H1 (cell line): ENCODE measurements at regions not wholly inside any gene's neighbourhood (a gene's known extent, or its start where the extent isn't known, plus 50 kb on each side); places are given as distances from the start of the nearest gene placed in this dataset.

Experiments used
- CTCF ChIA-PET: fragments of 300-600 bp; sonication (Branson Sonifier 250); formaldehyde crosslinking; loops from one replicate; lab custom pipeline; 2021; ENCODE audit not compliant: partially characterized antibody; lab: Charles Lee
- POLR2A ChIA-PET: fragments of 300-600 bp; sonication (Branson Sonifier 250); formaldehyde crosslinking; loops from one replicate; lab custom pipeline; 2021; ENCODE audit warnings: inconsistent platforms; ENCODE audit not compliant: partially characterized antibody; lab: Charles Lee
- DNase-seq, 2 experiments: peaks; one replicate each; pipeline versions ENCODE4 v3.0.0 to v3.0.0-alpha.2; 2010 to 2022; ENCODE audit warnings: low spot score in 2 of 2, low read depth in 1 of 2, mixed read lengths in 1 of 2
- FAIRE-seq: peaks from 2 replicates; lab custom pipeline; 2011; peaks lifted over from hg19 to GRCh38; lab: Jason Lieb, UNC
- H2AFZ ChIP-seq: 2 replicates; pipeline ENCODE4 v1.8.1; 2012; ENCODE audit warnings: low read length, inconsistent platforms
- H2AK5ac ChIP-seq: 2 replicates; pipeline ENCODE4 v1.6.1; 2013; ENCODE audit warnings: low read depth, low read length
- H2BK120ac ChIP-seq: replicated peaks from 2 replicates; pipeline ENCODE3; 2013; ENCODE audit warnings: low read depth, low read length, inconsistent platforms
- H2BK12ac ChIP-seq: 2 replicates; pipeline ENCODE4 v1.6.1; 2013; ENCODE audit warnings: low read depth, low read length
- H2BK15ac ChIP-seq: 2 replicates; pipeline ENCODE4 v1.6.1; 2013; ENCODE audit warnings: low read length
- H2BK20ac ChIP-seq: 2 replicates; pipeline ENCODE4 v1.6.1; 2013; ENCODE audit warnings: low read length
- H2BK5ac ChIP-seq: 2 replicates; pipeline ENCODE4 v1.6.1; 2013; ENCODE audit warnings: low read depth, low read length
- H3K14ac ChIP-seq: 2 replicates; pipeline ENCODE4 v1.6.1; 2013; ENCODE audit warnings: inconsistent platforms; ENCODE audit not compliant: insufficient read length
- H3K18ac ChIP-seq: 2 replicates; pipeline ENCODE4 v1.6.1; 2013; ENCODE audit warnings: low read length; ENCODE audit errors: extremely low read depth
- H3K23ac ChIP-seq: 2 replicates; pipeline ENCODE4 v1.6.1; 2013; ENCODE audit warnings: inconsistent platforms; ENCODE audit not compliant: insufficient read length
- H3K23me2 ChIP-seq: 2 replicates; pipeline ENCODE4 v1.6.1; 2013; ENCODE audit warnings: low read depth, low read length
- H3K27ac ChIP-seq: 2 replicates; pipeline ENCODE4 v1.6.1; 2011; ENCODE audit warnings: low read depth, low read length, inconsistent platforms
- H3K27me3 ChIP-seq, 4 experiments: replicated peaks in 1 of 4; 1 replicate in 1 of 4; 2 replicates in 3 of 4; pipeline versions ENCODE4 v1.6.1 to v1.8.1; 2011 to 2013; ENCODE audit warnings: low read length in 3 of 4, mild to moderate bottlenecking in 3 of 4, inconsistent platforms in 2 of 4, mixed read lengths in 2 of 4, moderate library complexity in 1 of 4; ENCODE audit not compliant: control insufficient read depth in 3 of 4, insufficient read depth in 3 of 4; ENCODE audit errors: extremely low read depth in 1 of 4
- H3K36me3 ChIP-seq, 4 experiments: 2 replicates each; pipeline versions ENCODE4 v1.6.1 to v1.8.1; 2011 to 2013; ENCODE audit warnings: mild to moderate bottlenecking in 4 of 4, low read length in 3 of 4, moderate library complexity in 2 of 4, control low read depth in 1 of 4, inconsistent platforms in 1 of 4; ENCODE audit not compliant: insufficient read depth in 4 of 4, control insufficient read depth in 2 of 4
- H3K4ac ChIP-seq: replicated peaks from 2 replicates; pipeline ENCODE3; 2013; ENCODE audit warnings: low read length, low read depth, mixed read lengths, inconsistent platforms; ENCODE audit not compliant: insufficient read length
- H3K4me1 ChIP-seq, 4 experiments: replicated peaks in 1 of 4; 1 replicate in 1 of 4; 2 replicates in 3 of 4; pipeline versions ENCODE4 v1.6.1 to v1.8.1; 2011 to 2013; ENCODE audit warnings: low read length in 3 of 4, inconsistent platforms in 2 of 4, mixed read lengths in 1 of 4; ENCODE audit not compliant: insufficient read depth in 4 of 4, control insufficient read depth in 3 of 4
- H3K4me2 ChIP-seq, 2 experiments: 2 replicates each; pipeline versions ENCODE4 v1.6.1 to v1.8.1; 2011 to 2013; ENCODE audit warnings: low read depth in 2 of 2, low read length in 2 of 2, control low read depth in 1 of 2, inconsistent platforms in 1 of 2, mild to moderate bottlenecking in 1 of 2; ENCODE audit not compliant: insufficient read depth in 1 of 2
- H3K4me3 ChIP-seq, 4 experiments: fragments of 200-600, 300-600 bp in 1 of 4; sonication (generic), shearing (Covaris generic), sonication (Bioruptor Twin) in 1 of 4; 2 replicates each; pipeline versions ENCODE4 v1.5.1 to v1.8.1; 2011 to 2016; ENCODE audit warnings: low read length in 4 of 4, low read depth in 3 of 4, control low read depth in 2 of 4, inconsistent platforms in 2 of 4, mild to moderate bottlenecking in 2 of 4, mixed read lengths in 1 of 4, moderate library complexity in 1 of 4; ENCODE audit not compliant: insufficient read depth in 2 of 4; ENCODE audit errors: extremely low read depth in 1 of 4
- H3K56ac ChIP-seq: replicated peaks from 2 replicates; pipeline ENCODE3; 2013; ENCODE audit warnings: low read depth, mild to moderate bottlenecking, mixed read lengths, low read length, inconsistent platforms; ENCODE audit not compliant: insufficient read length
- H3K79me1 ChIP-seq: 2 replicates; pipeline ENCODE4 v1.6.1; 2013; ENCODE audit warnings: low read depth, low read length, control low read depth
- H3K79me2 ChIP-seq, 2 experiments: 2 replicates each; pipeline versions ENCODE4 v1.6.1 to v1.8.1; 2012 to 2013; ENCODE audit warnings: low read length in 2 of 2, mild to moderate bottlenecking in 2 of 2, inconsistent platforms in 1 of 2; ENCODE audit not compliant: insufficient read depth in 2 of 2, control insufficient read depth in 1 of 2
- H3K9ac ChIP-seq, 4 experiments: replicated peaks in 1 of 4; 1 replicate in 1 of 4; 2 replicates in 3 of 4; pipeline versions ENCODE4 v1.6.1 to v1.8.1; 2011 to 2013; ENCODE audit warnings: low read depth in 3 of 4, low read length in 3 of 4, control low read depth in 2 of 4, mild to moderate bottlenecking in 2 of 4, moderate library complexity in 2 of 4, inconsistent platforms in 1 of 4; ENCODE audit errors: extremely low read depth in 1 of 4
- H3K9me3 ChIP-seq, 2 experiments: 2 replicates each; pipeline versions ENCODE4 v1.6.1 to v1.8.1; 2012 to 2013; ENCODE audit warnings: mild to moderate bottlenecking in 2 of 2, moderate library complexity in 2 of 2, control low read depth in 1 of 2, inconsistent platforms in 1 of 2, low read depth in 1 of 2, low read length in 1 of 2, mixed read lengths in 1 of 2; ENCODE audit not compliant: insufficient read depth in 2 of 2
- H4K20me1 ChIP-seq, 2 experiments: replicated peaks in 1 of 2; 2 replicates each; pipeline versions ENCODE3 to v1.8.1; 2011 to 2013; ENCODE audit warnings: inconsistent platforms in 2 of 2, low read length in 2 of 2, mild to moderate bottlenecking in 1 of 2; ENCODE audit not compliant: insufficient read depth in 2 of 2, control insufficient read depth in 1 of 2
- H4K5ac ChIP-seq: 2 replicates; pipeline ENCODE4 v1.6.1; 2013; ENCODE audit warnings: low read length, low read depth, mixed read lengths, inconsistent platforms; ENCODE audit not compliant: insufficient read length
- H4K8ac ChIP-seq: 2 replicates; pipeline ENCODE4 v1.8.0; 2013; ENCODE audit warnings: mild to moderate bottlenecking, moderate library complexity, low read length, inconsistent platforms; ENCODE audit not compliant: insufficient read depth; ENCODE audit errors: extremely low read depth
- H4K91ac ChIP-seq: replicated peaks from 2 replicates; pipeline ENCODE3; 2013; ENCODE audit warnings: low read length, mixed read lengths, inconsistent platforms; ENCODE audit not compliant: insufficient read length
- RXRA ChIP-seq: IDR thresholded peaks from 2 replicates; pipeline ENCODE4 v1.6.1; 2011; ENCODE audit warnings: low read depth, mild to moderate bottlenecking, low read length, moderate library complexity; ENCODE audit not compliant: insufficient read depth
- SIX5 ChIP-seq: IDR thresholded peaks from 2 replicates; pipeline ENCODE4 v1.6.1; 2011; ENCODE audit warnings: mild to moderate bottlenecking, low read depth, low read length
- SP1 ChIP-seq: IDR thresholded peaks from 2 replicates; pipeline ENCODE4 v1.6.1; 2011; ENCODE audit warnings: low read depth, low read length
- WGBS, 2 experiments: shearing (Covaris generic) in 1 of 2; methylation state at CpG; one replicate each; pipeline versions ENCODE4 v1.1.6 to v1.1.7; 2013 to 2015; ENCODE audit warnings: low lambda C conversion rate in 2 of 2, mixed read lengths in 2 of 2, inconsistent platforms in 1 of 2, low coverage in 1 of 2, missing lambda C conversion rate in 1 of 2; ENCODE audit not compliant: insufficient replicate concordance in 2 of 2, insufficient coverage in 1 of 2, insufficient read length in 1 of 2; ENCODE audit errors: extremely low coverage in 1 of 2, missing lambda C conversion rate in 1 of 2; 5-methylcytosine and 5-hydroxymethylcytosine counted together
- TF ChIP-seq, protein P1 (sequence below): IDR thresholded peaks from 2 replicates; pipeline ENCODE4 v1.6.1; 2012; ENCODE audit warnings: low read length, inconsistent platforms

DNA sequence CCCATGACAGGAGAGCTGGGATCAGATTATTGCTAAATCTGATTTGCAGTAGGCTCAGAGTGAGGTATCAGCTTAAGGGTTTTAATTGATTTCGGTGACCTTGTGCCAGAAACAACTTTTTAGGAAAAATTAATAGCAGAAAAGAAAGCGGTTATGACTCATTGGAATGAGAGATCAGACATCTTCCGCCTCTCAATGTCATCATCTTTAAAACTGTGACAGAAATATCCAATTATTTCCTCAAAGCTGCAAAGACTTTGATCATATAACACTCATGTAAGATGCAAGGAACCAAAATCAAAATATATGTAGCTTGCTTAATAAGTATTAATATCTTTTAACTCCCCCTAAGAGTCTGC, 190.1 kb upstream of the FOXF1 start:
- H3K14ac ChIP-seq: no peak overlapping the region
- FAIRE-seq (no peak), DNase-seq (no peak)
- no peak overlapping the region for H3K23ac ChIP-seq
- H2BK20ac ChIP-seq: no peak overlapping the region
- no peak overlapping the region for H2BK120ac ChIP-seq
- no peak overlapping the region for H4K5ac ChIP-seq
- no peak overlapping the region for H3K4me3 ChIP-seq
- H2BK15ac ChIP-seq: no peak overlapping the region
- H3K36me3 ChIP-seq: no peaks in the 10 kb centered on the region
- H4K91ac ChIP-seq: no peak overlapping the region
- no peak overlapping the region for H3K9ac ChIP-seq
- no peak for TF ChIP-seq SIX5
- TF ChIP-seq, protein P1, sequence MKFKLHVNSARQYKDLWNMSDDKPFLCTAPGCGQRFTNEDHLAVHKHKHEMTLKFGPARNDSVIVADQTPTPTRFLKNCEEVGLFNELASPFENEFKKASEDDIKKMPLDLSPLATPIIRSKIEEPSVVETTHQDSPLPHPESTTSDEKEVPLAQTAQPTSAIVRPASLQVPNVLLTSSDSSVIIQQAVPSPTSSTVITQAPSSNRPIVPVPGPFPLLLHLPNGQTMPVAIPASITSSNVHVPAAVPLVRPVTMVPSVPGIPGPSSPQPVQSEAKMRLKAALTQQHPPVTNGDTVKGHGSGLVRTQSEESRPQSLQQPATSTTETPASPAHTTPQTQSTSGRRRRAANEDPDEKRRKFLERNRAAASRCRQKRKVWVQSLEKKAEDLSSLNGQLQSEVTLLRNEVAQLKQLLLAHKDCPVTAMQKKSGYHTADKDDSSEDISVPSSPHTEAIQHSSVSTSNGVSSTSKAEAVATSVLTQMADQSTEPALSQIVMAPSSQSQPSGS: no peak
- TF ChIP-seq SP1: no peak
- TF ChIP-seq RXRA: no peak
- no peak overlapping the region for H3K27ac ChIP-seq
- no peak overlapping the region for H4K8ac ChIP-seq
- no peaks in the 10 kb centered on the region for H3K4me1 ChIP-seq
- H3K79me1 ChIP-seq: no peaks in the 10 kb centered on the region
- peaks cover 0 to 3% of the 10 kb centered on the region in 2 experiments for H4K20me1 ChIP-seq
- no peaks in the 10 kb centered on the region for H3K23me2 ChIP-seq
- H2BK12ac ChIP-seq: no peak overlapping the region
- H3K4me2 ChIP-seq: no peak overlapping the region
- H2BK5ac ChIP-seq: no peak overlapping the region
- no peaks in the 10 kb centered on the region for H3K79me2 ChIP-seq
- ChIA-PET CTCF (interaction anchor here (0.6 to 2.0 kb wide), 7 partner anchors 20 to 247 kb away, joined by 3 to 10 read pairs (median 4); no protein-coding TSS in a partner anchor), POLR2A (no interaction called here)
- H3K9me3 ChIP-seq: peaks cover 1 to 4% of the 10 kb centered on the region in 2 experiments; a peak in 2 of 4 replicates
- H2AFZ ChIP-seq: no peak overlapping the region
- H3K4ac ChIP-seq: no peak overlapping the region
- no peak overlapping the region for H3K18ac ChIP-seq
- WGBS, 2 experiments: 90% methylated on average over 3 of the region's 3 CpGs; no CpG with 5 or more reads in 1 of the 2 experiments
- H3K27me3 ChIP-seq: no peaks in the 10 kb centered on the region; a peak in 1 of 7 replicates
- no peak overlapping the region for H3K56ac ChIP-seq
- no peak overlapping the region for H2AK5ac ChIP-seq
